ENCODE measurements at regions not wholly inside any gene's neighbourhood (a gene's known extent, or its start where the extent isn't known, plus 50 kb on each side); places are given as distances from the start of the nearest gene placed in this dataset.
A peak's percentile ranks its signal among the peaks of the same experiment; 100 is the strongest.
"Not testable (repeated sequence)": the region's sequence is repeated elsewhere in the genome, so short reads cannot be mapped to it uniquely, and the experiment has no call there.

- peak; percentile 35; the same call in 1 of the 2 replicates for TF ChIP-seq ZNF280D (CRISPR knock-in tag; IDR thresholded peaks at IDR 0.05)
- not testable (repeated sequence) for TF ChIP-seq LCORL (IDR thresholded peaks at IDR 0.05)
- TF ChIP-seq LCORL (CRISPR knock-in tag; IDR thresholded peaks at IDR 0.05), result peak; percentile 41; the same call in 1 of the 2 replicates
- TF ChIP-seq HOXA3 (CRISPR knock-in tag; IDR thresholded peaks at IDR 0.05), result peak; percentile 38; the same call in 1 of the 2 replicates
- peak; percentile 32 for TF ChIP-seq SKI (IDR thresholded peaks at IDR 0.05; ENCODE audit: partially characterized antibody)
- TF ChIP-seq ZNF572 (CRISPR knock-in tag; IDR thresholded peaks at IDR 0.05), result 0 out of 2 replicates have a peak, but pooled peaks have one; percentile 36
- TF ChIP-seq ZNF746 (CRISPR knock-in tag; IDR thresholded peaks at IDR 0.05), result peak; percentile 52; the same call in 1 of the 2 replicates
- TF ChIP-seq ZNF292 (CRISPR knock-in tag; IDR thresholded peaks at IDR 0.05; ENCODE audit: borderline replicate concordance, low read depth), result peak; percentile 40; the same call in 1 of the 2 replicates
- TF ChIP-seq SAP130 (CRISPR knock-in tag; IDR thresholded peaks at IDR 0.05; ENCODE audit: low read depth), result peak; percentile 66
- peak; percentile 58 for TF ChIP-seq GABPB1 (CRISPR knock-in tag; IDR thresholded peaks at IDR 0.05)
- TF ChIP-seq POGZ (CRISPR knock-in tag; IDR thresholded peaks at IDR 0.05), result 0 out of 2 replicates have a peak, but pooled peaks have one; percentile 34
- TF ChIP-seq PRDM15 (CRISPR knock-in tag; IDR thresholded peaks at IDR 0.05), result peak; percentile 96
- TF ChIP-seq PHF20 (CRISPR knock-in tag; IDR thresholded peaks at IDR 0.05), result 0 out of 2 replicates have a peak, but pooled peaks have one; percentile 38
- peak; percentile 56; the same call in 1 of the 2 replicates for TF ChIP-seq GMEB1 (CRISPR knock-in tag; IDR thresholded peaks at IDR 0.05; ENCODE audit: borderline replicate concordance)
- TF ChIP-seq ZSCAN20 (CRISPR knock-in tag; IDR thresholded peaks at IDR 0.05; ENCODE audit: borderline replicate concordance), result peak; percentile 43; the same call in 1 of the 2 replicates
- TF ChIP-seq ZMYM3 (CRISPR knock-in tag; IDR thresholded peaks at IDR 0.05), result 0 out of 2 replicates have a peak, but pooled peaks have one; percentile 1
- 0 out of 2 replicates have a peak, but pooled peaks have one; percentile 15 for TF ChIP-seq ZNF768 (CRISPR knock-in tag; IDR thresholded peaks at IDR 0.05)
- peak in 1 of 2 experiments; percentile 62; a peak in 2 of 4 replicates for TF ChIP-seq HMGXB4 (CRISPR knock-in tag; IDR thresholded peaks at IDR 0.05; ENCODE audit: borderline replicate concordance in 1 of 2, low read depth in 1 of 2)
These were observed 116.0 kb downstream of the CRLF3 start (continued) for GRCh38 chr17:30708241-30709078.
